CD14-positive monocyte (primary cell): ENCODE measurements at regions not wholly inside any gene's neighbourhood (a gene's known extent, or its start where the extent isn't known, plus 50 kb on each side); places are given as distances from the start of the nearest gene placed in this dataset.

ENCODE experiments used
- DNase-seq, 3 donors: peaks; one replicate each; pipeline ENCODE4 v3.0.0-alpha.2; 2011 to 2022
- H2AFZ ChIP-seq: 2 replicates; pipeline ENCODE4 v1.6.0; 2012; ENCODE audit warnings: mild to moderate bottlenecking, low read depth, low read length, inconsistent platforms; ENCODE audit not compliant: insufficient read depth, poor library complexity, severe bottlenecking
- H3K27ac ChIP-seq, 2 donors: 1 replicate in 1 of 2; 2 replicates in 1 of 2; pipeline ENCODE4 v1.5.1; 2012 to 2013; ENCODE audit warnings: low read length in 2 of 2, control low read depth in 1 of 2, inconsistent platforms in 1 of 2, low read depth in 1 of 2, mild to moderate bottlenecking in 1 of 2
- H3K27me3 ChIP-seq, 2 donors: one replicate each; pipeline versions ENCODE4 v1.6.0 to v1.6.1; 2011 to 2013; ENCODE audit warnings: low read length in 2 of 2; ENCODE audit not compliant: control insufficient read depth in 2 of 2, insufficient read depth in 2 of 2
- H3K36me3 ChIP-seq, 2 donors: replicated peaks in 1 of 2; 1 replicate in 1 of 2; 2 replicates in 1 of 2; pipeline versions ENCODE4 v1.5.1 to v1.6.1; 2012 to 2013; ENCODE audit warnings: low read length in 2 of 2, control low read depth in 1 of 2, inconsistent platforms in 1 of 2, mild to moderate bottlenecking in 1 of 2; ENCODE audit not compliant: insufficient read depth in 2 of 2, control insufficient read depth in 1 of 2
- H3K4me1 ChIP-seq, 2 donors: 1 replicate in 1 of 2; 2 replicates in 1 of 2; pipeline versions ENCODE4 v1.5.1 to v1.6.1; 2012 to 2013; ENCODE audit warnings: low read length in 2 of 2, control low read depth in 1 of 2, inconsistent platforms in 1 of 2, mild to moderate bottlenecking in 1 of 2, moderate library complexity in 1 of 2; ENCODE audit not compliant: insufficient read depth in 2 of 2, control insufficient read depth in 1 of 2
- H3K4me2 ChIP-seq: replicated peaks from 2 replicates; pipeline ENCODE3; 2012; ENCODE audit warnings: low read length, moderate library complexity, mild to moderate bottlenecking; ENCODE audit not compliant: poor library complexity, severe bottlenecking; ENCODE audit errors: extremely low read depth
- H3K4me3 ChIP-seq, 3 experiments: fragments of 200-600 bp in 1 of 3; sonication (generic) in 1 of 3; replicated peaks in 1 of 3; 1 replicate in 2 of 3; 2 replicates in 1 of 3; pipeline ENCODE4 v1.5.1; 2011 to 2013; ENCODE audit warnings: low read length in 3 of 3, mild to moderate bottlenecking in 3 of 3, control low read depth in 2 of 3, low read depth in 2 of 3, inconsistent platforms in 1 of 3, moderate library complexity in 1 of 3
- H3K79me2 ChIP-seq: 2 replicates; pipeline ENCODE4 v1.6.0; 2012; ENCODE audit warnings: mild to moderate bottlenecking, control low read depth, inconsistent platforms, low read length, moderate library complexity; ENCODE audit not compliant: insufficient read depth
- H3K9ac ChIP-seq: 2 replicates; pipeline ENCODE4 v1.6.0; 2017; ENCODE audit warnings: low read length, mild to moderate bottlenecking; ENCODE audit not compliant: insufficient read depth, poor library complexity, severe bottlenecking
- H3K9me3 ChIP-seq, 2 donors: replicated peaks in 1 of 2; 1 replicate in 1 of 2; 2 replicates in 1 of 2; pipeline versions ENCODE4 v1.5.1 to v1.6.1; 2012 to 2013; ENCODE audit warnings: low read length in 2 of 2, control low read depth in 1 of 2; ENCODE audit not compliant: control insufficient read depth in 1 of 2, insufficient read depth in 1 of 2
- H4K20me1 ChIP-seq: 2 replicates; pipeline ENCODE4 v1.6.0; 2012; ENCODE audit warnings: mild to moderate bottlenecking, low read length, control low read depth, moderate library complexity; ENCODE audit not compliant: insufficient read depth
- H3K27ac Mint-ChIP-seq, 7 donors: one replicate each; pipeline ENCODE4 v1.8.0; 2020; ENCODE audit warnings: mild to moderate bottlenecking in 7 of 7, mixed read lengths in 7 of 7, moderate library complexity in 6 of 7, inconsistent platforms in 2 of 7
- H3K27me3 Mint-ChIP-seq, 3 donors: one replicate each; pipeline ENCODE4 v1.8.0; 2021 to 2022; ENCODE audit warnings: low read depth in 3 of 3, mild to moderate bottlenecking in 3 of 3, mixed read lengths in 3 of 3, moderate library complexity in 3 of 3, inconsistent platforms in 1 of 3
- H3K36me3 Mint-ChIP-seq, 2 donors: one replicate each; pipeline ENCODE4 v1.8.0; 2020; ENCODE audit warnings: mixed read lengths in 2 of 2, inconsistent platforms in 1 of 2, mild to moderate bottlenecking in 1 of 2
- H3K4me1 Mint-ChIP-seq: one replicate; pipeline ENCODE4 v1.8.0; 2020; ENCODE audit warnings: mild to moderate bottlenecking, mixed read lengths
- H3K4me3 Mint-ChIP-seq, 2 donors: one replicate each; pipeline ENCODE4 v1.8.0; 2020; ENCODE audit warnings: mild to moderate bottlenecking in 2 of 2, mixed read lengths in 2 of 2, moderate library complexity in 1 of 2
- H3K9me3 Mint-ChIP-seq, 7 donors: one replicate each; pipeline ENCODE4 v1.8.0; 2020 to 2022; ENCODE audit warnings: mixed read lengths in 7 of 7, mild to moderate bottlenecking in 6 of 7, moderate library complexity in 6 of 7, inconsistent platforms in 2 of 7
- WGBS: methylation state at CpG from one replicate; pipeline ENCODE4 v1.1.5; 2013; ENCODE audit warnings: missing lambda C conversion rate; ENCODE audit not compliant: insufficient coverage; 5-methylcytosine and 5-hydroxymethylcytosine counted together
- intact Hi-C, 2 donors: fragments of 100-400 bp; cut with micrococcal nuclease; formaldehyde crosslinking; loops; one replicate each; pipeline versions ENCODE4 v1.15.0 to v1.15.1; 2023
- TF ChIP-seq, protein P1 (sequence below): fragments of 200-600 bp; IDR thresholded peaks from one replicate; pipeline ENCODE4 v1.8.0; 2022; ENCODE audit warnings: antibody characterized with exemption, mild to moderate bottlenecking

DNA sequence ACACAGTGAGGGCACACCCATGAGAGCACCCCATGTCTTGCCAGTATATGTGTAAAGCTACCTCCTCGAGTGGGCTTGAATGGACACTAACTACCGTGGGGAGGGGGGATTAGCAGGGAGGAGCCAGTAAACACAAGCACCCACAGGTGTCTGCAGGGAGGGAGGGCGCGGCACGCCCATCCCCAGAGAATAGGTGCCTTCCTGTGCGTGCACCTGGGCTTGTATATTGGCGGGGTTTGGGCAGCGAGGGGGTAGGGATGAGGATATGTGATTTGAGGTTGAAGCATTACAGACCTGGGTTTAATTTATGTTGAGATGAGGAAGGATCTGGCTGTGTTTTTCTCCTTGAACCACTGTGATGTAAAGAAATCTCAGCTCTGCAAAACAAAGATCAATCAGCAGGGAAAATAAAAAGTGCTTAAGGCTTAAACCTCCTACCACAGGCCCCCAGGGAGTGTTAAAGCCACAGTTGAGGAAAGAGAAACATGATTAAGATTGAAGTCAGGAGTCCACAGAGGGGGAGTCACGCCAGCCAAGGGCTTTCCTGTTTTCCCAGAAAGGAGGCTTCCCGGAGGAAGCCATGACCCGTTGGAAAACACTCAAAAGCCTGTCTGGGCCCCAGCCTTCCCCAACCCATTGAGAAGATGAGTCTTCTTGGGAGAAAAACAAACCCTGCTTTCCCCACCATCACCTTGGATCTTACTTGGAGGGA, 80.0 kb downstream of the CAMK2N1 start:
- Mint-ChIP-seq H3K36me3 (no peaks in the 10 kb centered on the region), H3K4me1 (no peaks in the 10 kb centered on the region), H3K9me3 (peaks cover 0 to 5% (median 0%) of the 10 kb centered on the region in 7 donors), H3K4me3 (peak overlapping the region in 1 of 2 donors; percentile 3), H3K27ac (no peak overlapping the region), H3K27me3 (peaks cover 29 to 52% (median 40%) of the 10 kb centered on the region in 3 donors)
- TF ChIP-seq, protein P1, sequence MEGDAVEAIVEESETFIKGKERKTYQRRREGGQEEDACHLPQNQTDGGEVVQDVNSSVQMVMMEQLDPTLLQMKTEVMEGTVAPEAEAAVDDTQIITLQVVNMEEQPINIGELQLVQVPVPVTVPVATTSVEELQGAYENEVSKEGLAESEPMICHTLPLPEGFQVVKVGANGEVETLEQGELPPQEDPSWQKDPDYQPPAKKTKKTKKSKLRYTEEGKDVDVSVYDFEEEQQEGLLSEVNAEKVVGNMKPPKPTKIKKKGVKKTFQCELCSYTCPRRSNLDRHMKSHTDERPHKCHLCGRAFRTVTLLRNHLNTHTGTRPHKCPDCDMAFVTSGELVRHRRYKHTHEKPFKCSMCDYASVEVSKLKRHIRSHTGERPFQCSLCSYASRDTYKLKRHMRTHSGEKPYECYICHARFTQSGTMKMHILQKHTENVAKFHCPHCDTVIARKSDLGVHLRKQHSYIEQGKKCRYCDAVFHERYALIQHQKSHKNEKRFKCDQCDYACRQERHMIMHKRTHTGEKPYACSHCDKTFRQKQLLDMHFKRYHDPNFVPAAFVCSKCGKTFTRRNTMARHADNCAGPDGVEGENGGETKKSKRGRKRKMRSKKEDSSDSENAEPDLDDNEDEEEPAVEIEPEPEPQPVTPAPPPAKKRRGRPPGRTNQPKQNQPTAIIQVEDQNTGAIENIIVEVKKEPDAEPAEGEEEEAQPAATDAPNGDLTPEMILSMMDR, result no peak
- H2AFZ ChIP-seq, result no peak overlapping the region
- no peaks in the 10 kb centered on the region for H4K20me1 ChIP-seq
- H3K4me1 ChIP-seq, result no peaks in the 10 kb centered on the region
- no peak overlapping the region for H3K27ac ChIP-seq
- intact Hi-C loops, result no loop called here
- no peaks in the 10 kb centered on the region for H3K9me3 ChIP-seq
- H3K9ac ChIP-seq, result no peak overlapping the region
- H3K36me3 ChIP-seq, result no peaks in the 10 kb centered on the region
- WGBS, result 26% methylated on average over 5 of the region's 11 CpGs
- no peak overlapping the region for H3K4me2 ChIP-seq
- DNase-seq, result no peak
- peaks cover 0 to 12% of the 10 kb centered on the region in 2 donors for H3K27me3 ChIP-seq
- H3K79me2 ChIP-seq, result no peaks in the 10 kb centered on the region
- H3K4me3 ChIP-seq, result no peak overlapping the region

GRCh38 chr1:20405051-20405754, 80.8 kb downstream of the CAMK2N1 start:
- H3K9me3 Mint-ChIP-seq, result peaks cover 0 to 5% (median 0%) of the 10 kb centered on the region in 7 donors
- H3K36me3 ChIP-seq, result no peaks in the 10 kb centered on the region
- no peaks in the 10 kb centered on the region for H3K79me2 ChIP-seq
- no peak overlapping the region for H3K4me3 Mint-ChIP-seq
- H3K36me3 Mint-ChIP-seq, result no peaks in the 10 kb centered on the region
- no peak overlapping the region for H3K9ac ChIP-seq
- H3K27ac Mint-ChIP-seq, result no peak overlapping the region
- H3K9me3 ChIP-seq, result no peaks in the 10 kb centered on the region
- no peaks in the 10 kb centered on the region for H3K4me1 ChIP-seq
- 67% methylated on average over 6 of the region's 13 CpGs for WGBS
- H2AFZ ChIP-seq, result no peak overlapping the region
- intact Hi-C loops, result no loop called here
- no peaks in the 10 kb centered on the region for H3K4me1 Mint-ChIP-seq
- no peak for DNase-seq
- peaks cover 29 to 57% (median 40%) of the 10 kb centered on the region in 3 donors for H3K27me3 Mint-ChIP-seq
- no peak overlapping the region for H3K4me3 ChIP-seq
- no peaks in the 10 kb centered on the region for H4K20me1 ChIP-seq
- H3K27ac ChIP-seq, result no peak overlapping the region
- H3K27me3 ChIP-seq, result peaks cover 0 to 12% of the 10 kb centered on the region in 2 donors
- no peak overlapping the region for H3K4me2 ChIP-seq
- TF ChIP-seq, protein P1, result no peak
